ENCODE measurements at regions not wholly inside any gene's neighbourhood (a gene's known extent, or its start where the extent isn't known, plus 50 kb on each side); places are given as distances from the start of the nearest gene placed in this dataset.

DNA sequence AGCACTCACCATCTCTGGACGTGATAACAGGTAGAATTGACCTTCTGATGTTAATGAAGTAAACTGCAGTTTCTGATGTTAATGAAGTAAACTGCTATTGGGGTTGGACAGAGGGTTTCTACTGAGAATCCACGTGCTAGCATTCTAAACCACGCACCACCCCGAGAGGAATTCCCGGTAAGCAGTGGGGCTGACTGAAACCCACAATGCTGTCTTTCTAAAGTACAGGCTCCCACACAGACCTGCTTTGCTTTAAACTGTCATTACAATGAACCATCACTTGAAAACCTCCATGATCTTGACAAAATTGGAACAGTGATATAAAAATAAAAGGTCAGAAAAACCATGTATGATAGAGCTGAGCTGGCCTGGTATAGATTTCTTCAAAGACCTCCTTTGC lies 559.0 kb downstream of the FGF9 start:
- Histone ChIP-seq H3K79me2 (ENCODE audit: low read depth) (no peaks in the 10 kb centered on the region), H3K27me3 (ENCODE audit: insufficient read depth, low read depth) (peaks cover 38% of the 10 kb centered on the region), H3K9me2 (ENCODE audit: insufficient read depth) (no peaks in the 10 kb centered on the region), H4K20me1 (ENCODE audit: insufficient read depth) (no peaks in the 10 kb centered on the region), H3K4me2 (no peak overlapping the region), H3K4me3 (no peak overlapping the region), H3K9me3 (ENCODE audit: insufficient read depth, low read depth) (no peaks in the 10 kb centered on the region), H3K36me3 (ENCODE audit: low read depth) (no peaks in the 10 kb centered on the region), H3F3A (ENCODE audit: insufficient read depth, low read depth) (no peaks in the 10 kb centered on the region), H3K27ac (no peak overlapping the region), H3K4me1 (replicated peaks; ENCODE audit: insufficient read depth) (no peaks in the 10 kb centered on the region), H2AFZ (no peak overlapping the region)
- DNase-seq = no peak
- CTCF ChIA-PET = no interaction called here
- intact Hi-C loops (cut with micrococcal nuclease; ENCODE audit: unreplicated experiment) = no loop called here
- BruUV-seq (replicated peaks) = no TSS peak
- POLR2A ChIA-PET (ENCODE audit: unreplicated experiment) = no interaction called here
- TF ChIP-seq, protein P1, sequence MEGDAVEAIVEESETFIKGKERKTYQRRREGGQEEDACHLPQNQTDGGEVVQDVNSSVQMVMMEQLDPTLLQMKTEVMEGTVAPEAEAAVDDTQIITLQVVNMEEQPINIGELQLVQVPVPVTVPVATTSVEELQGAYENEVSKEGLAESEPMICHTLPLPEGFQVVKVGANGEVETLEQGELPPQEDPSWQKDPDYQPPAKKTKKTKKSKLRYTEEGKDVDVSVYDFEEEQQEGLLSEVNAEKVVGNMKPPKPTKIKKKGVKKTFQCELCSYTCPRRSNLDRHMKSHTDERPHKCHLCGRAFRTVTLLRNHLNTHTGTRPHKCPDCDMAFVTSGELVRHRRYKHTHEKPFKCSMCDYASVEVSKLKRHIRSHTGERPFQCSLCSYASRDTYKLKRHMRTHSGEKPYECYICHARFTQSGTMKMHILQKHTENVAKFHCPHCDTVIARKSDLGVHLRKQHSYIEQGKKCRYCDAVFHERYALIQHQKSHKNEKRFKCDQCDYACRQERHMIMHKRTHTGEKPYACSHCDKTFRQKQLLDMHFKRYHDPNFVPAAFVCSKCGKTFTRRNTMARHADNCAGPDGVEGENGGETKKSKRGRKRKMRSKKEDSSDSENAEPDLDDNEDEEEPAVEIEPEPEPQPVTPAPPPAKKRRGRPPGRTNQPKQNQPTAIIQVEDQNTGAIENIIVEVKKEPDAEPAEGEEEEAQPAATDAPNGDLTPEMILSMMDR (conservative IDR thresholded peaks at IDR 0.05) = no peak
- TF ChIP-seq EZH2 (IDR thresholded peaks at IDR 0.05; ENCODE audit: low read depth) = no peak

DNA sequence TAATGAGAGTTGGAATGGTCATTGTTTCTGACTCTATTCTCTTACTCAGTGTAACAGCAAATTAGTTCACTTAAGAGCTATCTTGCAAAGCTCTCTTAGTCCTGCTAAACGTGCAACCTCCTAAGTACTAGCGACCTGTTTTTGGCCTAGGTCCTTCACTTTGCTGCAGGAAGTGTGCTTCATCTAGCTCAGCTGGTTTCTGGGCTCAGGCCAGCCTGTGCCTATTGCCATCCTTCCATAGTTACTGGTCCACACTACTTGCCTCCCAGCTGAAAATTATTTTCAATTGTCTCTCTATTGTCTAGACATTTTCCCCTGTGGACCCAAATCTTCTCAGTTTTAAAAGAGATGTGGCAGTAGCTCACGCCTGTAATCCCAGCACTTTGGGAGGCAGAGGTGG lies 561.3 kb downstream of the FGF9 start:
- Histone ChIP-seq H4K20me1 (ENCODE audit: insufficient read depth) (no peaks in the 10 kb centered on the region), H3K27me3 (ENCODE audit: insufficient read depth, low read depth) (peaks cover 29% of the 10 kb centered on the region; the same call in 1 of the 2 replicates), H3K9me3 (ENCODE audit: insufficient read depth, low read depth) (no peaks in the 10 kb centered on the region), H3K4me3 (no peak overlapping the region), H3K4me1 (replicated peaks; ENCODE audit: insufficient read depth) (no peaks in the 10 kb centered on the region), H3K4me2 (no peak overlapping the region), H2AFZ (no peak overlapping the region), H3K27ac (no peak overlapping the region), H3K9me2 (ENCODE audit: insufficient read depth) (no peaks in the 10 kb centered on the region), H3K79me2 (ENCODE audit: low read depth) (no peaks in the 10 kb centered on the region), H3F3A (ENCODE audit: insufficient read depth, low read depth) (no peaks in the 10 kb centered on the region), H3K36me3 (ENCODE audit: low read depth) (no peaks in the 10 kb centered on the region)
- BruUV-seq (replicated peaks) = no TSS peak
- intact Hi-C loops (cut with micrococcal nuclease; ENCODE audit: unreplicated experiment) = no loop called here
- CTCF ChIA-PET = no interaction called here
- no peak for DNase-seq
- TF ChIP-seq EZH2 (IDR thresholded peaks at IDR 0.05; ENCODE audit: low read depth) = no peak
- POLR2A ChIA-PET (ENCODE audit: unreplicated experiment) = no interaction called here

DNA sequence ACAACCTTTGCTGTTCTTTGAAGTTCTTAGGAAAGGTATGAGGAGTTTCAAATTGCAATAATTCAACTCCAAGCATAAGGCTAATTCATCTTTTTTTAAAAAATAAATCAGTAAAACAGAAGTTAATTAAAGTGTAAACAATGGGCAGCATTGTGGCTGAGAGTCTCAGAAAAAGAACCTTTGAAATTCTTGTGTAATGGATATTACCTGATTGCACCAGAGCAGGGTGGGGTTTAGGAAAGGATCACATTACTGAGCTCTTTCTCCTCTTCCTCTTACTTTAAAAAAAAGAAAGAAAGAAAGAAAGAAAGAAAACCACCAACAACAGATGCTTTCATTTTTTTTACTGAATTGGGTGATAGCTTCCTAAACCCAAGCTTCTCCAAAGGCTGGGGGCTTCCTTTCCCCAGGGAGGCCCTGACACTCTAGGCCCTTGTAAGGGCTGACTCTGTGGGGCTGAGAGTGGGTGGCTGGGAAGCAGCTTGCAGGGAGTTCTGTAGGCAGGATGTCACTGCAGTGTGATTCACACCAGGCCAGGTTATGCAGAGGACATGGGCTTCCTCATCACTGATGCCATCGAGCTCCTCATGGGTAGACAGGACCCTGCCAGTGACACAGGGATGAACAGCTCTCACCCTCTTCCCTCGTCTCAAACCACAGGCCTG lies 564.5 kb downstream of the FGF9 start:
- Histone ChIP-seq H3K79me2 (ENCODE audit: low read depth) (no peaks in the 10 kb centered on the region), H3K4me3 (no peak overlapping the region), H3K27me3 (ENCODE audit: insufficient read depth, low read depth) (peaks cover 29% of the 10 kb centered on the region), H3F3A (ENCODE audit: insufficient read depth, low read depth) (no peaks in the 10 kb centered on the region), H2AFZ (no peak overlapping the region), H3K4me1 (replicated peaks; ENCODE audit: insufficient read depth) (no peaks in the 10 kb centered on the region), H3K27ac (no peak overlapping the region), H3K4me2 (no peak overlapping the region), H3K9me3 (ENCODE audit: insufficient read depth, low read depth) (no peaks in the 10 kb centered on the region), H4K20me1 (ENCODE audit: insufficient read depth) (no peaks in the 10 kb centered on the region), H3K9me2 (ENCODE audit: insufficient read depth) (no peaks in the 10 kb centered on the region), H3K36me3 (ENCODE audit: low read depth) (no peaks in the 10 kb centered on the region)
- CTCF ChIA-PET = no interaction called here
- no TSS peak for BruUV-seq (replicated peaks)
- intact Hi-C loops (cut with micrococcal nuclease; ENCODE audit: unreplicated experiment) = no loop called here
- POLR2A ChIA-PET (ENCODE audit: unreplicated experiment) = no interaction called here
- no peak for DNase-seq
- TF ChIP-seq EZH2 (IDR thresholded peaks at IDR 0.05; ENCODE audit: low read depth) = no peak
- TF ChIP-seq, protein P1 (conservative IDR thresholded peaks at IDR 0.05) = no peak

DNA sequence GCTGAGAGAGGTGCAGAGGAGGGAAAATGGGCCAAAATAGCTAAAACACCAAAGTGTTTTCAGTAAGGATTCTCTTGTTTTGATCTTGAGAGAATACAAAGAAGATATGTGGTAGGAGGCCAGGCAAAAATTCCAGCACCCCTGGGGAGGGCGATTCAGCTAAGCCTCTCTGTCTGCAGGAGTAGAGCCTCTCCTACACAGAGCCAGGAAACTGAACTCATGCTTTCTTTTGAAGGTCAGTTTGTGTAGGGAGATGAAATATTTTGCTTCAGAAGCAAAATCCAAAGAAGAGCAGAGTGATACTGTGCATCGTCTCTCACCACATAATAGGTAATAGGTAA lies 565.0 kb downstream of the FGF9 start:
- ChIA-PET CTCF (no interaction called here), POLR2A (ENCODE audit: unreplicated experiment) (no interaction called here)
- no peak for DNase-seq
- TF ChIP-seq, protein P1 (conservative IDR thresholded peaks at IDR 0.05) = no peak
- no peak for TF ChIP-seq EZH2 (IDR thresholded peaks at IDR 0.05; ENCODE audit: low read depth)
- no peaks in the 10 kb centered on the region for H3F3A ChIP-seq (ENCODE audit: insufficient read depth, low read depth)
- H3K9me3 ChIP-seq (ENCODE audit: insufficient read depth, low read depth) = no peaks in the 10 kb centered on the region
- peaks cover 29% of the 10 kb centered on the region for H3K27me3 ChIP-seq (ENCODE audit: insufficient read depth, low read depth)
- no peaks in the 10 kb centered on the region for H3K4me1 ChIP-seq (replicated peaks; ENCODE audit: insufficient read depth)
- no TSS peak for BruUV-seq (replicated peaks)
- intact Hi-C loops (cut with micrococcal nuclease; ENCODE audit: unreplicated experiment) = no loop called here
- H3K36me3 ChIP-seq (ENCODE audit: low read depth) = no peaks in the 10 kb centered on the region
- H3K27ac ChIP-seq = no peak overlapping the region
- no peaks in the 10 kb centered on the region for H4K20me1 ChIP-seq (ENCODE audit: insufficient read depth)
- H3K79me2 ChIP-seq (ENCODE audit: low read depth) = no peaks in the 10 kb centered on the region
- H2AFZ ChIP-seq = no peak overlapping the region
- H3K9me2 ChIP-seq (ENCODE audit: insufficient read depth) = no peaks in the 10 kb centered on the region
- no peak overlapping the region for H3K4me3 ChIP-seq
- H3K4me2 ChIP-seq = no peak overlapping the region
